GM21717 (cell line): ENCODE measurements at regions not wholly inside any gene's neighbourhood (a gene's known extent, or its start where the extent isn't known, plus 50 kb on each side); places are given as distances from the start of the nearest gene placed in this dataset.

Experiments
- ATAC-seq: cut with Tn5 transposase; IDR thresholded peaks from one replicate; pipeline ENCODE4 v1.9.1; 2021; ENCODE audit warnings: mild to moderate bottlenecking, moderate library complexity; ENCODE audit not compliant: unreplicated experiment

- ATAC-seq = no peak
Measured at GRCh38 chr5:74360535-74361210, 279.9 kb downstream of the ENC1 start.

GRCh38 chr5:74357827-74358226, 282.7 kb downstream of the ENC1 start:
- ATAC-seq = no peak

- ATAC-seq = no peak
Measured at GRCh38 chr5:74356009-74356695, 284.4 kb downstream of the ENC1 start.

GRCh38 chr5:74355041-74355824, 285.3 kb downstream of the ENC1 start:
- ATAC-seq = no peak

GRCh38 chr5:74352256-74352655, 288.3 kb downstream of the ENC1 start:
- no peak for ATAC-seq

GRCh38 chr5:74342948-74343682, 297.4 kb downstream of the ENC1 start:
- ATAC-seq = no peak

GRCh38 chr5:74342182-74342581, 298.3 kb downstream of the ENC1 start:
- ATAC-seq = no peak

- no peak for ATAC-seq
Measured at GRCh38 chr5:74341221-74341620, 299.3 kb downstream of the ENC1 start.

GRCh38 chr5:74340476-74340875, 300.1 kb downstream of the ENC1 start:
- no peak for ATAC-seq

- ATAC-seq = no peak
Measured at GRCh38 chr5:74337984-74338310, 302.6 kb downstream of the ENC1 start.

- no peak for ATAC-seq
Measured at GRCh38 chr5:74337254-74337983, 303.1 kb downstream of the ENC1 start.

- no peak for ATAC-seq
Measured at GRCh38 chr5:74336297-74336696, 304.2 kb downstream of the ENC1 start.

- ATAC-seq = no peak
Measured at GRCh38 chr5:74334762-74335384, 305.7 kb downstream of the ENC1 start.

GRCh38 chr5:74334062-74334761, 306.3 kb downstream of the ENC1 start:
- ATAC-seq = no peak

GRCh38 chr5:74333430-74333829, 307.1 kb downstream of the ENC1 start:
- no peak for ATAC-seq

- ATAC-seq = no peak
Measured at GRCh38 chr5:74332682-74333081, 307.8 kb downstream of the ENC1 start.

- ATAC-seq = no peak
Measured at GRCh38 chr5:74332006-74332405, 308.5 kb downstream of the ENC1 start.

GRCh38 chr5:74328221-74328630, 312.3 kb downstream of the ENC1 start:
- no peak for ATAC-seq

- ATAC-seq = no peak
Measured at GRCh38 chr5:74327339-74327685, 313.2 kb downstream of the ENC1 start.
